Mucosa of gallbladder (tissue), 1 donor: ENCODE measurements at regions not wholly inside any gene's neighbourhood (a gene's known extent, or its start where the extent isn't known, plus 50 kb on each side); places are given as distances from the start of the nearest gene placed in this dataset.
A peak's percentile ranks its signal among the peaks of the same experiment; 100 is the strongest.
"Not testable (repeated sequence)": the region's sequence is repeated elsewhere in the genome, so short reads cannot be mapped to it uniquely, and the experiment has no call there.

Experiments
- DNase-seq: peaks from one replicate; pipeline ENCODE4 v3.0.0-alpha.2; 2020; ENCODE audit warnings: low spot score
- donor health status: DM: no; HTN: no; CAD: no.

- no peak for DNase-seq
Observed at GRCh38 chr5:18712936-18713485, 1078.8 kb downstream of the TAF11L14 start.

- no peak for DNase-seq
Observed at GRCh38 chr5:18720002-18720401, 1085.7 kb downstream of the TAF11L14 start.

GRCh38 chr5:18732556-18733479 lies 1098.6 kb downstream of the TAF11L14 start:
- DNase-seq: no peak

- DNase-seq: no peak
Observed at GRCh38 chr5:18736051-18736398, 1101.8 kb downstream of the TAF11L14 start.

GRCh38 chr5:18736736-18737135 lies 1102.5 kb downstream of the TAF11L14 start:
- DNase-seq: not testable (repeated sequence)

- no peak for DNase-seq
Observed at GRCh38 chr5:18740301-18740700, 1106.0 kb downstream of the TAF11L14 start.

- DNase-seq: no peak
Observed at GRCh38 chr5:18742830-18743229, 1108.6 kb downstream of the TAF11L14 start.

GRCh38 chr5:18744441-18744840 lies 1110.2 kb downstream of the TAF11L14 start:
- DNase-seq: no peak

GRCh38 chr5:18745042-18745987 lies 1111.1 kb downstream of the TAF11L14 start:
- no peak for DNase-seq

- DNase-seq: no peak
Observed at GRCh38 chr5:18745988-18746615, 1111.8 kb downstream of the TAF11L14 start.

GRCh38 chr5:18749763-18750162 lies 1115.5 kb downstream of the TAF11L14 start:
- no peak for DNase-seq

GRCh38 chr5:18752317-18752716 lies 1118.1 kb downstream of the TAF11L14 start:
- no peak for DNase-seq

- DNase-seq: no peak
Observed at GRCh38 chr5:18754201-18754600, 1119.9 kb downstream of the TAF11L14 start.

- no peak for DNase-seq
Observed at GRCh38 chr5:18761801-18762200, 1127.5 kb downstream of the TAF11L14 start.

GRCh38 chr5:18764161-18764560 lies 1129.9 kb downstream of the TAF11L14 start:
- DNase-seq: no peak

GRCh38 chr5:18765304-18765703 lies 1131.0 kb downstream of the TAF11L14 start:
- no peak for DNase-seq

GRCh38 chr5:18771097-18771610 lies 1136.9 kb downstream of the TAF11L14 start:
- no peak for DNase-seq

- no peak for DNase-seq
Observed at GRCh38 chr5:18772475-18772874, 1138.2 kb downstream of the TAF11L14 start.

GRCh38 chr5:18778225-18778624 lies 1144.0 kb downstream of the TAF11L14 start:
- DNase-seq: no peak

GRCh38 chr5:18789218-18789998 lies 1155.1 kb downstream of the TAF11L14 start:
- no peak for DNase-seq

GRCh38 chr5:18792145-18792544 lies 1157.9 kb downstream of the TAF11L14 start:
- DNase-seq: peak; percentile 31
